Thyroid gland (tissue), 4 donors: ENCODE measurements at regions not wholly inside any gene's neighbourhood (a gene's known extent, or its start where the extent isn't known, plus 50 kb on each side); places are given as distances from the start of the nearest gene placed in this dataset.

Experiments
- DNase-seq, 2 donors: peaks; one replicate each; pipeline ENCODE4 v3.0.0-alpha.2; 2019
- H3K27ac ChIP-seq, 3 donors: fragments of 200-600 bp; sonication (generic); 1 replicate in 2 of 3; 2 replicates in 1 of 3; pipeline ENCODE4 v1.5.1; 2016 to 2019; ENCODE audit warnings: mild to moderate bottlenecking in 1 of 3, moderate library complexity in 1 of 3
- H3K27me3 ChIP-seq: fragments of 200-600 bp; sonication (generic); one replicate; pipeline ENCODE4 v1.5.1; 2019
- H3K36me3 ChIP-seq, 2 donors: fragments of 200-600 bp; sonication (generic); one replicate each; pipeline ENCODE4 v1.5.1; 2016 to 2019
- H3K4me1 ChIP-seq, 2 donors: fragments of 200-600 bp; sonication (generic); one replicate each; pipeline ENCODE4 v1.5.1; 2017 to 2019
- H3K4me3 ChIP-seq, 3 donors: fragments of 200-600 bp; sonication (generic); replicated peaks in 1 of 3; 1 replicate in 2 of 3; 2 replicates in 1 of 3; pipeline ENCODE4 v1.5.1; 2016; ENCODE audit warnings: mild to moderate bottlenecking in 1 of 3
- H3K9me3 ChIP-seq: fragments of 200-600 bp; sonication (generic); one replicate; pipeline ENCODE4 v1.5.1; 2017
- POLR2A ChIP-seq, 2 donors: fragments of 450-650 bp; IDR thresholded peaks; one replicate each; pipeline ENCODE4 v1.6.1; 2017; ENCODE audit warnings: antibody characterized with exemption in 2 of 2, mild to moderate bottlenecking in 2 of 2, moderate library complexity in 1 of 2
- WGBS, 2 donors: methylation state at CpG; one replicate each; pipeline ENCODE4 v1.1.5; 2017; 5-methylcytosine and 5-hydroxymethylcytosine counted together
- intact Hi-C: fragments of 100-400 bp; cut with DNase I; formaldehyde crosslinking; loops from one replicate; pipeline ENCODE4 v1.15.1; 2023
- TF ChIP-seq, protein P1 (sequence below), 6 experiments: fragments of 200-600 bp in 3 of 6; fragments of 450-650 bp in 3 of 6; sonication (generic) in 3 of 6; IDR thresholded peaks; one replicate each; pipeline ENCODE4 v1.5.1; 2016 to 2019; ENCODE audit warnings: antibody characterized with exemption in 6 of 6, mild to moderate bottlenecking in 2 of 6, inconsistent platforms in 1 of 6, moderate library complexity in 1 of 6

DNA sequence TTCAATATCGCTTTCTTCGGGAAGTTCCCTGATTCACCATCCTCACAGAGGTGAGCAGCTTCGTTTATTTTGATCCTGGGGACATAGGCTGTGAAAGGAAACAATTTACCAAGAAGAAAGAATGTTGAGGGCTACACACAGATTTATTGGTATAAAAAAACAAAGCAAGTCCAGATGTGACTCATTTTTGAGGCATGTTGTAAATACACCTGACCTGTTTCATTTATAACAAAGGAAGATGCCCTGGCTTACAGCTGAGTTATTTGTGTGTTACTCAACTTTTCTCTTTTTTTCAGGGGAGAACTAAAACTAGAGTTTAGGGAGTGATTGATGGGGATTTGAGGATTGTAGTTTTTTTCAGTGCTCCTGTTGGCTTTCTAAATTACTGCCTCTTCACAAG lies 489.5 kb downstream of the CBLN4 start:
- no peaks in the 10 kb centered on the region for H3K9me3 ChIP-seq
- H3K27ac ChIP-seq = no peak overlapping the region
- H3K36me3 ChIP-seq = no peaks in the 10 kb centered on the region
- WGBS, 2 donors = 72 to 76% methylated on average over 3 of the region's 3 CpGs
- H3K27me3 ChIP-seq = no peaks in the 10 kb centered on the region
- TF ChIP-seq, protein P1, sequence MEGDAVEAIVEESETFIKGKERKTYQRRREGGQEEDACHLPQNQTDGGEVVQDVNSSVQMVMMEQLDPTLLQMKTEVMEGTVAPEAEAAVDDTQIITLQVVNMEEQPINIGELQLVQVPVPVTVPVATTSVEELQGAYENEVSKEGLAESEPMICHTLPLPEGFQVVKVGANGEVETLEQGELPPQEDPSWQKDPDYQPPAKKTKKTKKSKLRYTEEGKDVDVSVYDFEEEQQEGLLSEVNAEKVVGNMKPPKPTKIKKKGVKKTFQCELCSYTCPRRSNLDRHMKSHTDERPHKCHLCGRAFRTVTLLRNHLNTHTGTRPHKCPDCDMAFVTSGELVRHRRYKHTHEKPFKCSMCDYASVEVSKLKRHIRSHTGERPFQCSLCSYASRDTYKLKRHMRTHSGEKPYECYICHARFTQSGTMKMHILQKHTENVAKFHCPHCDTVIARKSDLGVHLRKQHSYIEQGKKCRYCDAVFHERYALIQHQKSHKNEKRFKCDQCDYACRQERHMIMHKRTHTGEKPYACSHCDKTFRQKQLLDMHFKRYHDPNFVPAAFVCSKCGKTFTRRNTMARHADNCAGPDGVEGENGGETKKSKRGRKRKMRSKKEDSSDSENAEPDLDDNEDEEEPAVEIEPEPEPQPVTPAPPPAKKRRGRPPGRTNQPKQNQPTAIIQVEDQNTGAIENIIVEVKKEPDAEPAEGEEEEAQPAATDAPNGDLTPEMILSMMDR (IDR thresholded peaks at IDR 0.05) = no peak
- no peak for TF ChIP-seq POLR2A (IDR thresholded peaks at IDR 0.05)
- no peaks in the 10 kb centered on the region for H3K4me1 ChIP-seq
- no peak overlapping the region for H3K4me3 ChIP-seq
- no peak for DNase-seq
- intact Hi-C loops = no loop called here

DNA sequence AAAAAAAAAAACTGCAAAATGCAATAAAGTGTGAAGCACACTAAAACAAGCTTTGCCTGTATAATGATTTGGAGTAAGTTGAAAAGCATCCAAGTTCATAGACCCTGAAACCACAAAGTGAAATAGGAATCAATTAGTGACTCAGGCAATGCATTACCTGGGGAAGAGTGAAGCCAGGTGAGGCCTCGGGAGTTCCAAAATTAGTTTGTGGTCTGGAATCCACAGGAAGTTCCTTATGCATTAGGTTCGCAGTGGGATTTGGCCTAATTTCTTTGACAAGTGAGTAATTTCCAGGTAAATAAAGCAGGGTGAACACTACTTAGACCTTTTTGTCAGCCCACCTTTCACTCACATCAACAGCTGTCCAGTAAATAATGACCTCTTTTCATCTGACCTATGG lies 490.8 kb downstream of the CBLN4 start:
- TF ChIP-seq POLR2A (IDR thresholded peaks at IDR 0.05) = no peak
- TF ChIP-seq, protein P1 (IDR thresholded peaks at IDR 0.05) = no peak
- intact Hi-C loops = no loop called here
- H3K9me3 ChIP-seq = no peaks in the 10 kb centered on the region
- H3K4me3 ChIP-seq = no peak overlapping the region
- no peak for DNase-seq
- no peaks in the 10 kb centered on the region for H3K4me1 ChIP-seq
- 86 to 92% methylated on average over 2 of the region's 2 CpGs for WGBS, 2 donors
- no peak overlapping the region for H3K27ac ChIP-seq
- H3K27me3 ChIP-seq = no peaks in the 10 kb centered on the region
- no peaks in the 10 kb centered on the region for H3K36me3 ChIP-seq

DNA sequence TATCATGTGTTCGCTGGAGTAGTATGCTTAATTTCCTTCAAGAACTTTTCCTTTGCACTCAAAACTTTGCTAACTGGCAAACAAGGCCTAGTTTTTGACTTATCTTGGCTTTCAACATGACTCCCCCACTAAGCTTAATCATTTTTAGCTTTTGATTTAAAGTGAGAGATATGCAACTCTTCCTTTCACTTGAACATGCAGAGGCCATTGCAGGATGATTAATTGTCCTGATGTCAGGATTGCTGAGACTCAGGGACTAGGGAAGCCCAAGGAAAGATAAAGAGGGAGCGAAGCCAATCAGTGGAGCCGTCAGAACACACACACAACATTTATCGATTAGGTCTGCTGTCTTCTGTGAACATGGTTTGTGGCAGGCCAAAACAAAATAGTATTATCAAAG lies 491.4 kb downstream of the CBLN4 start:
- Histone ChIP-seq H3K4me3 (no peak overlapping the region), H3K4me1 (no peaks in the 10 kb centered on the region), H3K27me3 (no peaks in the 10 kb centered on the region), H3K36me3 (no peaks in the 10 kb centered on the region), H3K27ac (no peak overlapping the region), H3K9me3 (no peaks in the 10 kb centered on the region)
- DNase-seq = no peak
- intact Hi-C loops = no loop called here
- 76 to 77% methylated on average over 4 of the region's 4 CpGs for WGBS, 2 donors
- TF ChIP-seq, protein P1 (IDR thresholded peaks at IDR 0.05) = no peak
- no peak for TF ChIP-seq POLR2A (IDR thresholded peaks at IDR 0.05)

DNA sequence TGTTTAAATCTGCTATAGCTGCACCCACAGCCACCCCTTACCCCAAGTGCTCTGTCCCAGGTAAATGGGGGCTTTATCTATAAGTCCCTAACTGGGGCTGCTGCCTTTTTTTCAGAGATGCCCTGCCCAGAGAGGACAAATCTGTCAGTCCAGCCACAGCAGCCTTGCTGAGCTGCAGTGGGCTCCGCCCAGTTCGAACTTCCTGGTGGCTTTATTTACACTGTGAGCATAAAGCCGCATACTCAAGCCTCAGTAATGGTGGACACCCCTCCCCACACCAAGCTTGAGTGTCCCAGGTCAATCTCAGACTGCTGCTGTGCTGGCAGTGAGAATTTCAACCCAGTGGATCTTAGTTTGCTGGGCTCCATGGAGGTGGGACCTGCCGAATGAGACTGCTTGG lies 505.2 kb downstream of the CBLN4 start:
- intact Hi-C loops = no loop called here

DNA sequence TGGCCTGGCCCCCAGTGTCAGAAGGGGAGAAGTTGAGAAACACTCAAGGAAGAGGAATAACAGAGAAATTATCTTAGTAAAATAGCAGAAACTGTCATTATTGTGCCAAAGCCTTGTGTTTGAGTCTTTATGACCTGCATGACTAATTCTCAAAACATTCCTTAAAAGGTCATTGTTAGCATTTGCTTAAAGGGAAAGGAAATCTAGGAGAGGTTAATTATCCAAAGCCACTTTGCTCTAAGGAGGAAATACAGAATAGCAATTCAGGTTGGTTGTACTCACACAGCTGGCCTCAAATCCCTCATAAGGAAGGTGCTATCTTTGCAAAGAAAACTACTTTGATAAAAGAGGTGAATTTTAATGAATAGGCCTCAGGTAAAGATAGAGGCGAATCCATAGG lies 516.7 kb downstream of the CBLN4 start:
- no peak for DNase-seq
- H3K4me3 ChIP-seq = no peak overlapping the region
- H3K4me1 ChIP-seq = no peaks in the 10 kb centered on the region
- H3K27ac ChIP-seq = no peak overlapping the region
- TF ChIP-seq, protein P1 (IDR thresholded peaks at IDR 0.05) = no peak
- no peaks in the 10 kb centered on the region for H3K9me3 ChIP-seq
- intact Hi-C loops = no loop called here
- H3K36me3 ChIP-seq = no peaks in the 10 kb centered on the region
- WGBS, 2 donors = 87 to 92% methylated on average over 1 of the region's 1 CpG
- no peaks in the 10 kb centered on the region for H3K27me3 ChIP-seq

More for the DNA sequence above, 505.2 kb downstream of the CBLN4 start:
- WGBS, 2 donors = 60 to 78% methylated on average over 1 to 4 of the region's 4 CpGs
- no peak overlapping the region for H3K27ac ChIP-seq
- DNase-seq = no peak
- no peaks in the 10 kb centered on the region for H3K4me1 ChIP-seq
- H3K9me3 ChIP-seq = no peaks in the 10 kb centered on the region
- no peaks in the 10 kb centered on the region for H3K36me3 ChIP-seq
- H3K4me3 ChIP-seq = no peak overlapping the region
- TF ChIP-seq POLR2A (IDR thresholded peaks at IDR 0.05) = no peak
- TF ChIP-seq, protein P1 (IDR thresholded peaks at IDR 0.05) = no peak
- H3K27me3 ChIP-seq = no peaks in the 10 kb centered on the region
